GM19463 (cell line): ENCODE measurements at regions not wholly inside any gene's neighbourhood (a gene's known extent, or its start where the extent isn't known, plus 50 kb on each side); places are given as distances from the start of the nearest gene placed in this dataset.

Experiments used
- ATAC-seq: cut with Tn5 transposase; IDR thresholded peaks from one replicate; pipeline ENCODE4 v1.9.1; 2021; ENCODE audit warnings: mild to moderate bottlenecking, moderate library complexity; ENCODE audit not compliant: unreplicated experiment

DNA sequence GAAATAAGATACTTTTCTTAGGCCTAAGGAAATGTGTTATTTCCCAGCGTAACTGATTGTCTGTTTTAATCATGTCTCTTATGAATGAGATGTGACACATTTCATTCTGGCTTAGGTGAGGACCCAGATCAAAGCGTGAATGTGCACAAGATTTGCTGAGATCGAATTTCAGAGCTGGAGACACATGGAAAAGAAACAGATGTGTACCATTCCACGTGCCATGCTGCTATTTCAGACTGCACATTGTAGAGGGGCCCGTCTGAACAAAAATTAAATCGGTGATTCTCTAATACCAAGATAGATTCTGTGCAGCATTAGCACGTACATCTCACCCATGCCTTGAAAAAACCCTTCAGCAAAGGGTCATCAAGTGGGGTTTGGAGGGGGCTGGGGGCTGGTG lies 290.4 kb downstream of the AACS start:
- ATAC-seq: no peak

DNA sequence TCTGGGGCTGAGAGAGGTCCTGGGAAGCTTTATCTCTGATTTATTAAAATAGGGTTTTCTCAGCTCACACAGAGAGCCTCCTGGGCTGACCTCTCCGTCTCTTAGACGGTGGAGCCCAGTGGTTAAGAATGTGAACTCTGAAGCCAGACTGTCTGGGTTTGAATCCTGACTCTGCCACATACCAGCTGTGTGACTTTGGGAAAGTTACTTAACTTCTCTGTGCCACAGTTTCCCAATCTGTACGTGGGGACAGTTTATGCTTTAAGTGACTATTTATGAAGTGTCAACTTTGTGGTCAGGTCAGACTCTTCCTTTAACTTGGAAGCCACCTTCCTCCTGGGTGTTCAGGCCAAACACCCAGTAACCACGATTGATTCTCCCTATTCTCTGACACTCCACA lies 290.9 kb downstream of the AACS start:
- no peak for ATAC-seq

- no peak for ATAC-seq
These were observed 292.3 kb downstream of the AACS start for GRCh38 chr12:125357561-125357960.

DNA sequence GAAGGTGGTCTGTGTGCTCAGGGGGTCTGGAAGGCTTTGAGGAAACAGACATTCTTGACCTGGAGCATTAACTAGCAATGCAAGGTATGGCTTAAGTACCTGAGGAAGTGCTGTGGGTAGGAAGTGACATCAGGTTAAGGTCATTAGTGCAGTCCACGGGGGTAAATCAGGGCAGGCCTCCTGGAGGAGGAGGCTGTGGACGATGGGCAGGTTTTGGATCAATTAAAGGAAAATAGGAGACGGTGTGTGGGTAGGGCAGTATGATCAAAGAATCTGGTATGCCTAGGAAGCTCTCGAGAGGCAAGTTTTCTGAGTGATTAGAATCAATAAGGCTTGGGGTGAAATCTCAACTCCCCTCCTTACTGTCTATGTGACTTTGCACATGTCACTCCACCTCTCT lies 295.3 kb downstream of the AACS start:
- no peak for ATAC-seq

GRCh38 chr12:125371033-125371432 lies 305.8 kb downstream of the AACS start:
- ATAC-seq: no peak

- no peak for ATAC-seq
These were observed 306.9 kb downstream of the AACS start for GRCh38 chr12:125372085-125372484.

DNA sequence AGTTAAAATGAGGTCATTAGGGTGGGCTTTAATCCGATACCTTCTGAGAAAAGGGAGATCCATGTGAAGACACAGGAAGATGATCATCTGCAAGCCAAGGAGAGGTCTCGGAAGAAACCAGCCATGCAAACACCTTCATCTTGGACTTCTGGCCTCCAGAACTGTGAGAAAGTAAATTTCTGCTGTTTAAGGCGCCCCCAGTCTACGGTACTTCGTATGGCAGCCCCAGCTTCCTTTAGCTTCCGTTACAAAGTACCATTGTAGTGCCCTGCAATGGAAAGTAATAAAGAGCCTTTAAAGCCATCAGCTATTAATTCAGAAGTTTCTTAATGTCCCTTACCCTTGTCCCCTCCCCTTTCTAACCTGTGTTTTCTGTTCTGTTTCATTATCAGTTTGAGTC lies 308.1 kb downstream of the AACS start:
- no peak for ATAC-seq

- ATAC-seq: no peak
These were observed 311.2 kb downstream of the AACS start for GRCh38 chr12:125376422-125376821.

- no peak for ATAC-seq
These were observed 311.9 kb downstream of the AACS start for GRCh38 chr12:125377093-125377492.

DNA sequence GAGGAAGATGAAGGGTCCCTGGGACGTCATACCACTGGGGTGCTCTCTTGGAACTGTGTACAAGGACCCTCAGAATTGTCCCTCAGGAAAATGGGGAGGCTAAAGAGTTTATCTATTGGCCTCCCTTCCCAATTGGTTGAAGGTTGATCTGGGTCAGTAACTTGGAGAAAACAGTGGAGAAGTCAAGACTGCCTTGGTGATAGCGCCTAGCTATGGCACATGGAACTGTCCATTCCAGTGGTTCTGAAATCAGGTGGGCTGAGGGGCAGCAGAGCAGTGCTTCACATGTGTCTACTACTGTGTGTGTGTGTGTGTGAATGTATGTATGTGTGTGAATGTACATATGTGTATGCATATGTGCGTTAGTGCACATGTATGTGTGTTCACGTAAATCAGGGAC lies 316.1 kb downstream of the AACS start:
- ATAC-seq: no peak

DNA sequence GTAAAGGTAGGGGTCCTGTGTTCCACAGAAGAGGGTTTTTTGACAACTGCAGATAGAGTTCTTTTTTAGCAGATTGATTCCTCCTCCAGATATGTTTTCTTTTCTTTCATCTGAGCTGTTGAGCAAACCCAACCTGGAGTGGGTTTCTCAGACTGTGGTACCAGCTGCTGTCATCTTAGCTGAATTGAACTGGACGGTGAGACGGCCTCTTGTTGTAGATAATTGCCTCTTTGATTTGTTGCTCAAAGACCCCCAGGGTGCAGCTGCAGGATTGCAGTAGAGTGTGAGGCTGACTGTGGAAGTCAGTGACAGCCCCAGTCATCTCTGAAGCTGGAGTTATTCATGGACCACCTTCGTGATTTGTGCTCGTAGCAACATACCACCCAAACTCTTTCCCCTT lies 317.7 kb downstream of the AACS start:
- no peak for ATAC-seq

DNA sequence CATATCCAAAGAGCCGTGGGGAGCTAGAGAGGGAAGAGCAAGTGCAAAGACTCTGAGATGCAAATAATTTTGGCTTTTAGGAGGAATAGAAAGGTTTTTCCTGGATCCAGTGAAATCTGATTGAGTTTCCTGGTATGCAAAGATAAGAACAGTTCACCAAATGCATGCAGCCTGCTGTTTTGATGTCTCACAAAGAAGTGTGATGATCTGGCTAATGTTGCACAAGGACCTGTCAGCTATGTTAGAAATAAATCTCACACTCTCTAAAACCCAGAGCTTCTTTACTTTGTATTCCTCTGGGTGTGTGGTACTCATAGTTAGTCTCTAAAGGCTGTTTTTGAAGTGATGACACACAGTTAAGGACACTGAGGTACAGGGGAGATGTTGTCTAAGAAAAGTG lies 321.4 kb downstream of the AACS start:
- ATAC-seq: no peak

- no peak for ATAC-seq
These were observed 322.0 kb downstream of the AACS start for GRCh38 chr12:125387206-125387605.

DNA sequence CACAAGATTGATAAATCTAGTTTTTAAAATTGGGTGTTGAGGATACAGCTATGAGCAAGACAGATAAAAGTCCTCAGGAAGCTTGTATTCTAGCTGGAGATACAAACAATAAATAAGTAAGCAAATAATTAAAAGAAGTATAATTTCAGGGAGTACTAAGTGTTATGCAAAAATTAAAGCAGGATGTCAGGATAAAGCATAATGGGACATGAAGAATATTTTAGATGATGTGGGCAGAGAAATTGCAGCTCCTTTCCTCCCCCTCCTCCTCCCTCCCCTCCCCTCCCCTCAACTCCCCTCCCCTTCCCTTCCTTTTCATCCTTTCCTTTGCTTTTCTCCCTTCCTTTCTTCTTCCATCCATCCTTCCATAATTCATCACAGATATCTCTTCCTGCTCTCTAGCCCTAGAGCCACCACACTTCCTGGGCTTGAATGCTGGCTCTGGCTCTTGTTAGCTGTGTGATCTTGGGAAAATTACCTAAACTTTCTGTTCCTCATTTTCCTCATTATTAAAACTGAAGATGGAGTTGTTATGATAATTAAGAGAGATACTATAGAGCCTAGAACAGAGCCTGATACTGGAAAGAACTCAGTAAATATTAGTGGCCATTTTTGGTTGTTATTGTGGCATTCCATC lies 323.9 kb downstream of the AACS start:
- ATAC-seq: no peak

- ATAC-seq: no peak
These were observed 328.3 kb downstream of the AACS start for GRCh38 chr12:125393569-125393968.

DNA sequence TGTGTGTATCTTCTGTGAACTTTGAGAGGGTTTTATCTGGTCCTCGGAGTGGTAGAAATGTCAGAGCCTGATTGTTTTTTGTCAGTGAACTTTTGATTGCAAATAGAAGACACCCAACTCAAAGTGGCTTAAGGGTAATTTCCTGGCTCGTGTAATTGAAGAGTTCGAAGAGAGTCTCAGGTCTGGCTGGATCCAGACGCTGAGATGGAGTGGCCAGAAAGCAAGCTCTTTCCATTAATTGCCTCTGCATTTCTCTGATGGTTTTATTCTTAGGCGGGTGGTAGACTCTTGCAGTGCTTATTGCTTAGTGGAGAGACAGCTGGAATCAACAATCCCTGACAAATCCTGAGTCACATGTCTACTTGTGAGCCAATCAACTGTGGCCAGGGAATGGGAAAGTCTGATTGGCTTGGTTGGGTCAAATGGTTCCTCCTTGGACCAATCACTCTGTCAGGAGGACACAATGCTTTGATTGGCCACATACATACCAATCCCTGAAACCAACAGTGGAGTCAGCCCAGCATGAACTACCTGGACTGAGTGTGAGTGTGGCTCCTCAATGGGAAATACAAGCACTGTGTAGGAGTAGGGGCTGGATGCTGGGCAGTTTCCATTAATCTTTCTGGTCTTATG lies 330.5 kb downstream of the AACS start:
- ATAC-seq: no peak

DNA sequence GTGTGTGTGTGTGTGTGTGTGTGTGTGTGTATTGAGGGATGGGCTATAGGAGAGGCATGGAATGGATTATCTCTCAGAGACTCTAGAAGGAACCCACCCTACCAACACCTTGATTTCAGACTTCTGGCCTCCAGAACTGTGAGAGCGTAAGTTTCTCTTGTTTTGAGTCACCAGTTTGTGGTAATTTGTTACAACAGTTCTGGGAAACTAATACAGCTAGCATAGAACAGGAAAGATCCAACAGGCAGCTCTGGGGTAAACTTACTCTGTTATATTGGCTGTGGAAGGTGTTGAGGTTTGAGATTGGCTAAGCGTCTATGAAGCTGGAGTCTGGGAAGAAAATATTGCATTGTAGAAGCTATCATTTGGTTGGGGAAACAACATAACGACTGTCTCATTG lies 334.3 kb downstream of the AACS start:
- no peak for ATAC-seq

DNA sequence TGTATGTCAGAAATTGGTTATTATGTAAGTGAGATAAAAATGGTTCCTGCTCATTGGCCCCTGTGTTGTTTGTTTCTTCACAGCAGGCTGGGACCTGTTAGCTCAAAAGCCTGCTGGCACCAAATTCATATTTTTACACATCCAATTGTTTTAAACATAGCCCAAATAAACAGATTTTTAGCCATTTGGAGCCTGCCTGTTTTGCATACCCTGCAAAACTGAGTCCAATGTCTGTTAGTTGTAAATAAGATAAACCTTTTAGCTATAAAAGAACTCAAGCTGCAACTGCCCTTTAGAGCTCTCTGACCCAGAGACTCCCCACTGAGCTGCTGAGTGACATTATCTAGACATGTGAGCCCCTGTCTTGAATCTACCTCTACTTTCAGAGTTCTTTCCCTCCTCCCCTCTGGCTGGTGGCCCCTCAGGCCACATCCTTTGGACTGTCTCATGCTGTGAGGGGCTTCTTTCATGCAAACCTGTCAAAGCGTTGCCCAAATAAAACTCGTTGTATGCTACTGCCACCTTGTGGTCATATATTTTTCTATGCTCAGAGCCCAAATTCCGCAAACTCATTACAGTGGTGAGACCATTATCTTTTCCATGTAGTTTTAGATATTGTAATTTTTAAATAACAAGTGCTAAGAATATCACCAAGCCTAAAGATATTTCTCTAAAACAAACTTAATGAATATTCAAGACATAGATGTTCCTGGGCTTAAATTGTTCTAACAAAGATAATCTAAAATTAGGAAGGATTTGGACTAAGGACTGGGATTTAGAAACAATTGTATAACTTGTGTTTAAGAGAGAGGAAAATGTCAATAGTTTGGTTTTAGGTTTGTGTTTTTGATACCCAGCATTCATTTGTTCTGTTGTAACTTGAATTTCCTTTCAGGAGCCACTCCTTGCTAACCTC lies 337.9 kb downstream of the AACS start:
- ATAC-seq: no peak

GRCh38 chr12:125403843-125404242 lies 338.6 kb downstream of the AACS start:
- no peak for ATAC-seq

- ATAC-seq: peak; percentile 89
These were observed 340.9 kb downstream of the AACS start for GRCh38 chr12:125406131-125406530.

DNA sequence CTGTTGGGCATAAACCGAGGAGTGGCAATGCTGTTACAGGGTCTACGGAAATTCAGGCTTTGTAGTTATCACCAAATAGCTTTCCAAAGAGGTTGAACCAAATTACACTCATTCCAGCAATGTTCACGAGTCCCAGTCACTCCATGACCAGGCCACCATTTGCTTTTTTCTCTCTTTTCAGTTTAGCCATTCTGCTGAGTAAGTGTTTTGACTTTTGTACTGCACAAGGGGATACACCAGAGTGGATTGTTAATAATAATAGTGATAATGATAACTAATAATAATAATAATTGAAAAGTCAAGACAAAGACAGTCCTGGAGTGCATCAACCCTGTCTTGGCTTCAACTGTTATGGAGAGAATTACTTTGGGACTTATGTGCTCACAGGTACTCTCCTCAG lies 343.5 kb downstream of the AACS start:
- no peak for ATAC-seq

DNA sequence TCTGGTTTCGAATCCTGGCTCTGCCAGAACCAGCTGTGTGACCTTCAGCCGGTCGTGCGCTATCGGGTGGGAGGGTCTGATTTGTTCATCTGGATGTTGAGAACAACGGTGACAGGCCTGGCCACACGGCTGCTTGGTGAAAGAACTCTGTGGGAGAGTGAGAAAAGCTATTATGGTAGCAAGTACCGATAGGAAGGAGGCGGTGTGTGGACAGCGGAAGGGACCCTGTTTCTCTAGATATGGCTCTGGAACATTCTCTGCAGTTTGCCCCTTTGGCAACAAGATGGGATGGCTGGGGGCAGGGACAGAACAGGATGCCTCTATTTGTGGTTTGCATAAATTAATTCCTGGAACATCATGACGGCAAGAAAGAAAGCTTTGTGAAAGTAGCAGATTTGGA lies 347.3 kb downstream of the AACS start:
- ATAC-seq: no peak
